Dedifferentiated amniotic fluid mesenchymal stem cell (primary cell): ENCODE measurements at regions not wholly inside any gene's neighbourhood (a gene's known extent, or its start where the extent isn't known, plus 50 kb on each side); places are given as distances from the start of the nearest gene placed in this dataset.
A peak's percentile ranks its signal among the peaks of the same experiment; 100 is the strongest.
"Not testable (repeated sequence)": the region's sequence is repeated elsewhere in the genome, so short reads cannot be mapped to it uniquely, and the experiment has no call there.

Experiments
- DNase-seq: peaks from one replicate; pipeline ENCODE4 v3.0.0-alpha.2; 2016; ENCODE audit errors: extremely low spot score

DNA sequence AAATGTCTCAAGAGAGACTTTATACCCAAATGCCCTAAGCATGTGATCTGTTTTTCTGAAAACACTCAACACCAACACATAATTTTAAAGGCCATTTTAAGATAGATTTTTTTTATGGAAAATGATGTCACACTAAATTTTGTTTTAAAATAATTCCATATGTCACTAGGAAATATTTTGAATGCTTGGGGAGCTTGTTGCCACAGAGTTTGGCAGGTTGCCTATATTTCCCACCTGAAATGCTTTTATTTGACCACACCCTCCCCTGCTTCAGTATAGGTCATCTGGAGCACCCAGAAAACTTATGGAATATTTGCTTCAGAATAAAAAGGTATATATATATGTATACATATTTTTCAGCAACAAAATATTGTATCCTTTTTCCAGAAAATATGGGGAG, 180.0 kb upstream of the ANK3 start:
- DNase-seq, result no peak

- DNase-seq, result no peak
Observed at GRCh38 chr10:60566096-60566495, 176.4 kb upstream of the ANK3 start.

- DNase-seq, result no peak
Observed at GRCh38 chr10:60565492-60565891, 175.8 kb upstream of the ANK3 start.

- no peak for DNase-seq
Observed at GRCh38 chr10:60564475-60564874, 174.8 kb upstream of the ANK3 start.

DNA sequence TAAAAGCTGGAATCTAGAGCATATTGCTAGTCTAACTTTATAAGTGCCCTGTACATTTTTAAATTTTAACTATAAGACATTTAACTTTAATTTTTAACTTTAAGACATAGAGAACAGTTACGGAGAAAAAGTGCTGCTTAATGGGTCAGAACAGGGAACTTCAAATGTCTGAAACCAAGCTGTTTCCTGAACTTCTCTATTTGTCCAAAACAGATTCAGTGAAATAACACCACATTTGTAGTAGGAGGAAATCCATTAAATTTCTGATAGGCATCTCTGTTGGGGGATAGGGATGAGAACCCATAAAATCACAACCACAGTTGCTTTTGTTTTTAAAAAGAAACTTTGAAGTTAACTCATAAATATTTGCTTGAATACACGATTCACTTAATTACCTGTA, 170.8 kb upstream of the ANK3 start:
- DNase-seq, result no peak

DNA sequence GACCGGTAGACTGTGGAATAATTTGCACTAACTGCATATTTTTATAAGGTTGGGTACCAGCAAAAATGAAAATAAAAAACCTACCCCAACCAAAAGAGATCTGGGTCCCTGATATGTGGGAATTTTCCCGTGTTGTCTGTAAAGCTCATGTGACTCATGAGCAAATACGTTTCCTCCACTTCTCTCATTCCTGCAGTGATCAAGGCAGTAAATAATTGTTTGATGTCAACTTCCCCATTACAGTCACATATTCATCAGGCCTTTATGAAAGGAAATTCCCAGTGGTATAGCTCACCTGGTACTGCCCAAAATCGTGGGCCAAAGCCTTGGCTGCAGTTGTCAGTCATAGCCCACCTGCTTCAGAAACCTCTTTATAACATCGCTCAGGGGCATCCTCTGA, 166.0 kb upstream of the ANK3 start:
- no peak for DNase-seq

- DNase-seq, result no peak
Observed at GRCh38 chr10:60549686-60550085, 160.0 kb upstream of the ANK3 start.

DNA sequence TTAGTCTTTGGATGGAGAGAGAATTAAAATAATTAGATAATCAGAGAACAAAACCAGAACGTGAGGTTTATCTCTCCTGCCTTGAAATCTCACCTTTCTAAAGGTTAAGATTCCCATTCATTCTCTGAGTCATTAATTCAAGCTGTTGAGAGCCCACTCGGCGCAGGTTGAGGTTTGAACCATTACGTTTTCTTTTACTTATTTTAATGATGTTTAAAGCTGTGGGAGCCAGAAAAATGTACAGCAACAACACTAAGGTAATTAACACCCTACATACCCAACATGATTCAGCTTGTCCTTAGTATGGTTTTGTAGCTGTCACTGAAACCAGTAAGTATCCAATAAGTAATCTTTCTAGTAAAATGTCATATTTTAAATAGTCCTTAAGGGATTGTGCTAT, 153.0 kb upstream of the ANK3 start:
- no peak for DNase-seq

- no peak for DNase-seq
Observed at GRCh38 chr10:60541451-60541850, 151.8 kb upstream of the ANK3 start.

DNA sequence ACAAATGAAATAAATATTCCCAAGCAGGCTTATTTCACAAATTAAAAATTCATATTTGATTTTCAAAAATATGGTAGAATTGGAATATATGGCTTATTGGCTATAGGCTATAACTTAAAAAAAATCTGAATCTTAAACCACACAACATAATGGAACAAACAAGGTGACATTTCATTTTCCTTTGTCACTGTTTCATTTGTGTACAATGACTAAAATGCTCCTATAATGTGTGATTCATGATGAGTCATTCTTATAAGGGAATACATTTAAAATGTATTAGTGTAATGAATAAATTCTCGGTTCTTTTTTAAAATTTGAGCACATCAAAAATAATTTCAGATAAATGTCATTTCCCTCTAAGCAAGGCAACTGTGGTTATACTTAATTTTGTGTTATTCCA, 148.0 kb upstream of the ANK3 start:
- DNase-seq, result no peak

- DNase-seq, result no peak
Observed at GRCh38 chr10:60536529-60537114, 146.9 kb upstream of the ANK3 start.

DNA sequence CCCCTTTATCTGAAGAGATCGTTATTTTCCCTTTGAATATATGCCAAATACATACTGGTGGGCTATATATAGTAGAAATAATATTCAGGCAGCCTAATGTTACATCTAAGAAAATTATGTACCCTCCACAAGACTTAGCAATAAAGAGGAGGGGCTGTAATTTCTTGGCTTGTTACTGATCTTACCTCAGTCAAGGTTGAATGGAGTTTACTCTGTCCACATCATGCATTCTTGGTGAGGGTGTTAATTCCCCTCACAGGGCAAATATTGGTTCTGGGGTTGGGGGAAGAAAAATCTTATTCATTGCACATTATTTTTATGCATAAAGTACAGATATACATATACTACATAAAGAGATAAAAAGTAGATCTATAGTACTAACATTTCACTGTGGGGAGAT, 145.8 kb upstream of the ANK3 start:
- no peak for DNase-seq

DNA sequence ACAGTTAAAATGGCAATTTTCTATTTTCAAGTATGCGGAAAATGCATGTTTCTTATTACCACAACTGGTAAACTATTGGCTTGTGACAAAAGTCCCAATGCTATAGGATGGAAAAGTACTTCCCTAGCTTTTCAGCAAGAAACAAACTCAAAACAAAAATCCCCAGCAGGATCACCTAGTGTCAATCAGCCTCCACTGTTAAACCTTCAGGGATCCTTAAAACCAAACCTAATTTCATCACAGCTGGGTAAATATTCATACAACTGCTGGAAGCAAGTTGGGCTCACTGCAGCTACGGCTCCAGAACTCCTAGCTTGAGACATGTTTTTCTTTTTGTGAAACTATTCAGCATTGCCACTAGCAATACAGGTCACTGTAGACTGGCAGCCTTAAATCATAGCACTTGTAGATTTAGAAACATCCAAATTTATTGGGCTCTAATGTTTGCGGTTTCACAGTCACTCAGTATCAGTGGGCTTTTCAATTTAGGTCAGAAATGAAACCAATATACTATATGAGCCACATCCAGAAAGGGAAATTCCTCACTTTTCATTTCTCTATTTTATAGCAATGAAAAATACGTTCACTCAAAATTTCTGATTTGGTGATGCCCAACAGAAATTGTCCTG, 145.2 kb upstream of the ANK3 start:
- no peak for DNase-seq

DNA sequence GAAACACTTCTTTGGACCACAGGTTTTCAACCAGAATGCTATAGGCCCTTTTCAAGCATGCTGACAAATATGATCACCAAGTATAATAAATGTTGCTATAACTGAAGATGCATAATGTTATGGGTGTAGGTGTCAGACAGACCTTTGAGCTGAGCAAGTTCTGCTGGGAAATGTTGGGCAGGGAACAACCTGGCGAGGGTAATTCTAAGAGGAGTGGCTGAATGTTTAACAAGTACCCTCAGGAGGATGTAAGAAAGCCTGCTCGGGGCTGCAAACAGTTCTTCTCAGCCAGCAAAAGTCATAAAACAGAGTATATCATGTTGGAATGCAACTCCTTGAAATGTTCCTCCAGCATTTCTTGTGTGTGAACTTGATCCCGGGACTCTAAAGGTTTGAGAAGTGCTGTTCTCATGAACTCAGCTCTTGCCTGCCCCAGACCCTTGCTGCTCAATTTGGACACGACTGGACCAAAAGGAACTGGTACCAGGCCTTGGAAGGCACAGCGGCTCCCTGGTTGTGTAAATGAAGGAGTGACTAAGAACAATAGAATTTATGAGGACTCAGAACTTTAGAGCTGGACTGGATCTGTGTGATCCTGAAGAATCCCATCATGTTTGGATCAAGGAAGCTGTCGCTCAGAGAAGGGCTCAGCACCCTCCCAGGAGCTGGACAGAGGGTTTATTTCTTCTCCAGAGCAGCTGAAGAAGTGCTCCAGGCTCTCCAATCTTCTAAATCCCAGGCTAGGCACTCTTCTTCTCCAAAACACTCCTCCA, 143.2 kb upstream of the ANK3 start:
- no peak for DNase-seq

- DNase-seq, result no peak
Observed at GRCh38 chr10:60531006-60531405, 141.3 kb upstream of the ANK3 start.

DNA sequence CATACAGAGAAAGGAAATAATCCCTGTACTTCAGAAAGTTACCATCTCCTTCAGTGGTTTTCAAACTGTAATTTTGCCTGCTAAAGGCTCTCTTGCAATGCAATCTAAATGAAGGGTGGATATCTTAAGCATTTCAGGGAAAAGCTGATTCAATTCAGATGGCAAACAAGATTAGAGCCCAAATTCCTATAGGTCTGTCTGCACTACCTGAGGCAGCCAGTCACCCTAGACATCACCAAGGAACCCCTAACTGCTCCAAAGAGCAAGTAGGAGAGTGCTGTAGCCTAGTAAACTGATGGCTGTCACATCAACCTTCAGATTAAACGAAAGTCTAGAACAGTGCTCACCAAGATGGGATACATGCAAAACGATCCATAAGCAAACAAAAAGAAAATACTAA, 138.0 kb upstream of the ANK3 start:
- DNase-seq, result no peak

DNA sequence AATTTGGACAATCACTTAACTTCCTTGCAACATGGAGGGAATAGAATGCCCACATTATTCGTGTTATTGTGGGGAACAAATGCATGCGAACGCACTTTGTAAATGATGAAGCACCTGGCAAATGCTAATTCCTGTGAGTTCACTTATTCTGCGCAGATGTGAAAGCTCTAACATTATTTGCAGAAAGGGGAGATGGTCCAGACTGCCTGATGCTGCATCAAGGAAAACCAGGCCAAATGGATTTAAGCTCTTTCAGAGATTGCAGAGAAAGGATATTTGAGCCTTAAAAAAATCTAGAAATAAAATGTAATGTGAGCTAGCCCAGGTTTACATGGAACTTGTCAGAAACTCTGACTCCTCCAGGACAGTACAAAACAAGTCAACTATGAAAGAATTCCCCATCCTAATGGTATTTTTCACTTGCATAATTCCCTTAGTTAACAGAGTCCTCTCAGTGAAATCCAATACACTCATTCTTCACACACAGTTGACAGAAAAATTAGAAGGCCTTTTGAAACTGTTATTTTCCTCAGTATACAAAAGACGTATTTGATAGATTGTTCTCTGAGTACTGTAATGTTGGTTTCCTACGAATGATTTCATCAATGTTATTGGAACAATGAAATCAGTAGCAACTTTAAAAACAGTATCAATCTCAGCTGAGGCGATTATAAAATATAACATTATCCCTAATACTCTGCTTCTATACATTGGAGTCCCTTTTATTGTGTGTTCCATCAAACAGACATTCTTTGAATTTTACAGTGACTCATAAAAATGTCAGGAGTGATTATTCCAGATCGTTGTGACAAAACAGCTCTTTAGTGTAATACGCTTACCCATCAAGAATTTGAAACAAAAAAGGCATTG, 136.3 kb upstream of the ANK3 start:
- no peak for DNase-seq

GRCh38 chr10:60524541-60524940, 134.9 kb upstream of the ANK3 start:
- no peak for DNase-seq

GRCh38 chr10:60523371-60523770, 133.7 kb upstream of the ANK3 start:
- not testable (repeated sequence) for DNase-seq

DNA sequence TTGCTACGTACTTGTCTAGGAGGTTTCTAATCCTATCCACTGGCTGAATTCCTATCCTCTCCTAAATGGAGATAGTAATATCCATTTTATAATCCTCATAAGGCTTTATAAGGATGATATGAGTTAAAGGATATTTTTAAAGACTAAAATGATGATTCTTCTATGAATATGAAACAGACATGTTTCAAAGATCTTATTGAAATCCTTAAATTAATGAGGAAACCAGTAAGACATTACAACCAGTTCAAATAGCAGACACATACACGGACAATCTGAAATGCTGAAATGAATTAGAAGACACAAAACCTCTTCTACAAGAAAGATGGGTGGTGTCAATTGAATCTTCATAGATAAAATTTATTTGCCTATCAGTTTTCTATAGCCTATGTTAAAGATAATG, 132.9 kb upstream of the ANK3 start:
- no peak for DNase-seq

DNA sequence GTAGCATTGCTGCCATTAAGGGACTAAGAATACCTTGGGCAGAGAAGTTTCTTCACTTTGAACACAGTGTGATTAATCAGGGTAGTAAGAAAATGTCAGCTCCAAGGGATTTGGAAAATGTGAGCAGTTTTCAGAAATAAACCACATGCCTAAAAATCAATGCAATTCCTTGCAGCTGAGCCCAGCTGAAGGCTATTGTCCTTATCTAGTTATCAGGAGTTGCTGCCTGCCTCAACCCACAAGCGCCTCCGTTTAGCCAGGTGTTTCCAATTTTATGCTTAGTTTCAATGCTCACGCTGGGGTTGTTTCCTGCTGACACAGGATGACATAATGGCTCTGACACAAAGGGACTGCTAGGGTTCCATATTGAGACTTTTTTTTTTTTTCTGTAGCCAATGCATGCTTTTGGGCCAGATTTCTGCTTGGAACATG, 132.3 kb upstream of the ANK3 start:
- DNase-seq, result peak; percentile 52

GRCh38 chr10:60518745-60519144, 129.1 kb upstream of the ANK3 start:
- DNase-seq, result no peak
